NT2/D1 (cell line): ENCODE measurements at regions not wholly inside any gene's neighbourhood (a gene's known extent, or its start where the extent isn't known, plus 50 kb on each side); places are given as distances from the start of the nearest gene placed in this dataset.

ENCODE experiments used
- DNase-seq: peaks from one replicate; pipeline ENCODE4 v3.0.0-alpha.2; 2011; ENCODE audit warnings: low read depth, low spot score
- H3K27me3 ChIP-seq: 2 replicates; pipeline ENCODE4 v1.6.0; 2011; ENCODE audit warnings: mild to moderate bottlenecking; ENCODE audit not compliant: insufficient read length, insufficient read depth
- H3K36me3 ChIP-seq: 2 replicates; pipeline ENCODE4 v1.6.1; 2011; ENCODE audit warnings: mild to moderate bottlenecking, low read length, mixed read lengths; ENCODE audit not compliant: insufficient read depth, insufficient read length
- H3K4me1 ChIP-seq: 2 replicates; pipeline ENCODE4 v1.5.1; 2011; ENCODE audit not compliant: insufficient read depth, insufficient read length
- H3K4me3 ChIP-seq: 2 replicates; pipeline ENCODE4 v1.5.1; 2011; ENCODE audit warnings: low read depth; ENCODE audit not compliant: insufficient read length
- H3K9ac ChIP-seq: 2 replicates; pipeline ENCODE4 v1.6.0; 2011; ENCODE audit warnings: low read depth; ENCODE audit not compliant: insufficient read length
- H3K9me3 ChIP-seq: 2 replicates; pipeline ENCODE4 v1.5.1; 2011; ENCODE audit warnings: mild to moderate bottlenecking, low read length; ENCODE audit not compliant: insufficient read depth
- SUZ12 ChIP-seq: IDR thresholded peaks from 2 replicates; pipeline ENCODE4 v1.6.1; 2011; ENCODE audit not compliant: insufficient read length, insufficient read depth; ENCODE audit errors: extremely low read depth
- YY1 ChIP-seq: IDR thresholded peaks from 2 replicates; pipeline ENCODE4 v1.6.1; 2011; ENCODE audit not compliant: insufficient read length, insufficient read depth
- ZNF274 ChIP-seq: IDR thresholded peaks from 2 replicates; pipeline ENCODE4 v1.6.1; 2011; ENCODE audit warnings: mild to moderate bottlenecking, low read depth, low read length

DNA sequence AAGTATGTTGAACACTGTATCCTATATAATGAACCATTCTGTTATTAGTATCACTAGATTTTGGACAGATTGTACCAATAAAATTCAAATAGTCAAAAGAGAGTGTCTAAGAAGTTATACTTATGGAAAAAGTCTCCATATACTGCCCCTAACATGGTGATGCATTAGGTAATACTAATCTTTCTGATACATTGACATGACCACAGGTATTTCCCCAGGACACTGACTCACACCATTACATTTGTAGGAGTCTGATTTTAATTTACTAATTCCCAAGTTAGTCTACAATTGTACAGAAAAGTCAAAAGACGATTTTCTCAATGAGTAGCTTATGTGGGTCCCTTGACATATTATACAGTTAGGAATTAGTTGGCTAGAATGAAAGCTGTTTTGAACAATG is 593.8 kb downstream of the ISL1 start:
- no peak overlapping the region for H3K9ac ChIP-seq
- no peaks in the 10 kb centered on the region for H3K27me3 ChIP-seq
- no peak for DNase-seq
- H3K36me3 ChIP-seq: no peaks in the 10 kb centered on the region
- no peaks in the 10 kb centered on the region for H3K4me1 ChIP-seq
- TF ChIP-seq ZNF274: no peak
- TF ChIP-seq YY1: no peak
- TF ChIP-seq SUZ12: no peak
- no peaks in the 10 kb centered on the region for H3K9me3 ChIP-seq
- no peak overlapping the region for H3K4me3 ChIP-seq

DNA sequence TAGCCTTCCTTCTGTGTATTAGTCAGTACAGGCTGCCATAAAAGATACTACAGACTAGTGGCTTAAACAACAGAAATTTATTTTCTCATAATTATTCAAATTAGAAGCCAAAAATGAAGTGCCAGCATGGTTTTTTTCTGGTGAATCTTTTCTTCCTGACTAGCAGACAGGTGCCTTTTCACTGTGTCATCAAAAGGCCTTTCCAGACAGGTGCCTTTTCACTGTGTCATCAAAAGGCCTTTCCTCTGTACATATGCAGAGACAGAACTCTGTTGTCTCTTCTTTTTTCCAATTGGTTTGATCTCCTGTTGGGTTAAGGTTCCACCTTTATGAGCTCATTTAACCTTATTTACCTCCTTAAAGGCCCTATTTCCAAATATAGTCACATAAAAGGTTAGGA is 599.9 kb downstream of the ISL1 start:
- no peaks in the 10 kb centered on the region for H3K36me3 ChIP-seq
- no peak overlapping the region for H3K9ac ChIP-seq
- TF ChIP-seq ZNF274 (no peak), YY1 (no peak)
- no peak for DNase-seq
- no peaks in the 10 kb centered on the region for H3K4me1 ChIP-seq
- no peaks in the 10 kb centered on the region for H3K9me3 ChIP-seq
- no peaks in the 10 kb centered on the region for H3K27me3 ChIP-seq
- no peak overlapping the region for H3K4me3 ChIP-seq

DNA sequence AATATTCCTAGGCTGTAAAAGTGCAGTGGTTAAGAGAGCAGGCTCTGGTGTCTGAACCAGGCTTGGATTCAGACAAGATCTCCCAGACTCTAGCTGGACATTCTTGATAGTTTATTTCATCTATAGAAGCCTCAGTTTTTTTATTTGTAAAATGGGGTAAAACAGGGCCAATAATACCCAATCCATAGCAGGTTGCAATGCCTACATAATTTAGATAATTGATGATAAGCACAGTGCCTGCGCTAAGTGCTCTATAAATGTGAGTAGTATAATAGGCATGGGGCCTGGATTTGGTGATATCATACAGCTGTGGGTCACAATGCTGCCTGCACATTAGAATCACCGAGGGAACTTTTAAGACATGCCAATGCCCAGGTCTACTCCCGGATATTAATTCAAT is 603.5 kb downstream of the ISL1 start:
- no peaks in the 10 kb centered on the region for H3K9me3 ChIP-seq
- H3K9ac ChIP-seq: no peak overlapping the region
- H3K4me1 ChIP-seq: no peaks in the 10 kb centered on the region
- no peak for DNase-seq
- TF ChIP-seq YY1 (no peak), SUZ12 (no peak), ZNF274 (no peak)
- H3K27me3 ChIP-seq: no peaks in the 10 kb centered on the region
- H3K36me3 ChIP-seq: no peaks in the 10 kb centered on the region
- no peak overlapping the region for H3K4me3 ChIP-seq

DNA sequence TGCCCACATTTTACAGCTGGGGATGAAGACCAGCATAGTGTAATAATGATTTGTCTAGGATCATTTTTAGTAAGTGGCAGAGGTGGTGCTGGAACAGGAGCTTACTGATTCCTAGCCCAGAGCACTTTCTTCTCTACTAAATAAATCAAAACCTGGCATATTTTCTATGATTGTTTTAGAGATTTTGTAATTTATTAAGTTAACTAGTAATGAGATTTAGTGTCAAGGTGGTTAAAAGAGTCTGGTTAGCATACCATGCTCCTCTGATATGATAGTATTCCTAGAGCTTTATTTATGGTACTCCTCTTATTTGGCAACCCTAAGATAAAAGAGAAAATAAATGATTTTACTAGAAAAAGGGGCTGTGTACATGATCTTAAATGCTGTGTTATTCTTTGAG is 604.0 kb downstream of the ISL1 start:
- no peak for DNase-seq
- TF ChIP-seq YY1 (no peak), SUZ12 (no peak), ZNF274 (no peak)
- Histone ChIP-seq H3K36me3 (no peaks in the 10 kb centered on the region), H3K4me1 (no peaks in the 10 kb centered on the region), H3K4me3 (no peak overlapping the region), H3K9me3 (no peaks in the 10 kb centered on the region), H3K27me3 (no peaks in the 10 kb centered on the region), H3K9ac (no peak overlapping the region)

DNA sequence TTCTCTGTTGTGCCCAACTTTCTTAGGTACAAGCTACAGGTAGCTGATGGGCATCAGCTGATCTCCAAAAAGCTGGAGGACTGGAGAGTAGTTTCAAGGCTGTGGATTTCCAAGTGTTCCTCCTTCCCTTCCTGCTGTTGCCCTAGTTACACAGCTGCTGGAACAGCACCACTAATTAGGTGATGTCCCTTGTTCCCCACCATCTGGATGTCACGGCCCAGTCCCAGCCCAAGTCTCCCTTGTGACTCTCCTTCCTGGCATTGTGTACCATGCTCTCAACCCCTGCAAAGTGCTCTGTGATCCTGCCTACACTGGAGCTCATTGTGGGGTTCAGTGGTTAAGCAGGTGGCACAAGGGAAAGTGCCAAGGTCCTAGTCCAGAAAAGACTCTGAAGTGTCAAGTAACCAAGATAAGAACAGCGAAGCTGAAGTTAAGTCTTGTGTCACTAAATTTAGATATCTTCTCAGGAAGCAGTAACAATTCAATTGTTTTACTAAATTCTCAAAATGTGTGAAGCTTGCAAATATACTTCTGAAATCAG is 604.5 kb downstream of the ISL1 start:
- DNase-seq: no peak
- Histone ChIP-seq H3K36me3 (no peaks in the 10 kb centered on the region), H3K4me1 (no peaks in the 10 kb centered on the region), H3K27me3 (no peaks in the 10 kb centered on the region), H3K9ac (no peak overlapping the region), H3K9me3 (no peaks in the 10 kb centered on the region), H3K4me3 (no peak overlapping the region)
- TF ChIP-seq SUZ12: no peak
- no peak for TF ChIP-seq ZNF274
- no peak for TF ChIP-seq YY1

DNA sequence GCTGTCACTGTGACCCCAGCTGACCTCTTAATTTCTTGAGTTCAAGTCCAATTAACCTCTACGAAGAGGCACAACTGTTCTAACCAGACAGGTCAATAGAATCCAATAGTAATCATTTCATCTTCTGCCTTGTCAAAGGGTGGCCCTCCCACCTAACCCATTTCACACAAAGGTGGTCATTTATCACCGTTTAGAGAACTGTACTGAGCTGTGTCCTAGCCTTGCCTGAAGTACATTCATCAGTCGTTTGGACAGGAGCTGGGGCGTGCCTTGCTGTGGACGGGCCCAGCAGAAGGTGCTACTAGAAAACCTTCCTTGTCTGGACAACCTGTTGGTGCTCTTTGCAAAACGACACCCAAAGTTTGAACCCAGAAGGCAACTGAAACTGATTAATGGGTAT is 605.4 kb downstream of the ISL1 start:
- H3K4me3 ChIP-seq: no peak overlapping the region
- no peak for DNase-seq
- H3K9ac ChIP-seq: no peak overlapping the region
- H3K4me1 ChIP-seq: no peaks in the 10 kb centered on the region
- H3K36me3 ChIP-seq: no peaks in the 10 kb centered on the region
- H3K9me3 ChIP-seq: no peaks in the 10 kb centered on the region
- H3K27me3 ChIP-seq: no peaks in the 10 kb centered on the region
- no peak for TF ChIP-seq YY1

DNA sequence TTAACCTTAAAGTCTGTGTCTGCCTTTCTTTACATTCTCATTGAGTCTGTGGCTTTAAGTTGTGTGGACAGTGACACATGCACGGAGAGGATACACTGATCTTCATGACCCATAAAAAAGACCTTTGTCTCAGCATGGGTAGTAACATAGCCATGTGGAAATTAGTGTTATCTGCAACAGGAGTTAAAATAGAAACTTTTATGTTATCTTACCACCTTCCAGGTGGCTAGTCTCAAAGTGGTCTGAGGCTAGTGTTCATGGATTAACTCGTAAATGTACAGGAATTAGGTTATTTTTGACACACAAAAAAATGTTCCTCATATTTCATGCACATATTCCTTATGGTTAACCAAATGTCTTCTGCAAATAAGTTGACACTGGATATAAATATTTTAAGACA is 607.0 kb downstream of the ISL1 start:
- Histone ChIP-seq H3K4me3 (no peak overlapping the region), H3K9ac (no peak overlapping the region), H3K9me3 (no peaks in the 10 kb centered on the region), H3K4me1 (no peaks in the 10 kb centered on the region), H3K36me3 (no peaks in the 10 kb centered on the region), H3K27me3 (no peaks in the 10 kb centered on the region)
- DNase-seq: no peak
- TF ChIP-seq YY1: no peak
- TF ChIP-seq SUZ12: no peak
- TF ChIP-seq ZNF274: no peak

DNA sequence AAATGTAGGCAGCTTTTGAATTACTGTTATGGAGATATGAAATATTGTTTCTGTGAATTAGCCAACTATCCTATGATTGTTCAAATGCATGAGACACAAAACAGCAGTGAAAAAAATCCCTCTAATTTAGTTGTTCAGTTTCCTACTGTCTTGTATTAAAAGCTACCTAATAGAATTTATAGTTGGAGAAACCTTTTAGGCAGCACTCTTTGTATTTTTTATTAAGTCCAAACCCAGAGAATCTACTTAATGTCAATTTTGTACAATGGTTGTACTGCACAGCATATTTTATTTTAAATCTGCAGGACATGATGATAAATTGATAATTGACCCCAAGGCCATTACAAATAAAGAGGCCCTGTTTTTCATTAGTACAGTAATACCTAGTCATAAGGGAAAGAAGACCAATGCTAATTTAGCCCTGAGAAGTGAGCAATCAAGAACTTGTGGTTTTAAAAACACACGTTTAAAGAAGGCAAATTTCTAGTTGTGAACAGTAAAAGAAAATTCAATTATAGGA is 607.5 kb downstream of the ISL1 start:
- Histone ChIP-seq H3K36me3 (no peaks in the 10 kb centered on the region), H3K4me1 (no peaks in the 10 kb centered on the region)
- TF ChIP-seq SUZ12 (no peak), ZNF274 (no peak), YY1 (no peak)

More for the DNA sequence above, 607.5 kb downstream of the ISL1 start:
- no peak overlapping the region for H3K9ac ChIP-seq
- H3K9me3 ChIP-seq: no peaks in the 10 kb centered on the region
- no peaks in the 10 kb centered on the region for H3K27me3 ChIP-seq
- H3K4me3 ChIP-seq: no peak overlapping the region
- DNase-seq: no peak
